ENCODE measurements at regions not wholly inside any gene's neighbourhood (a gene's known extent, or its start where the extent isn't known, plus 50 kb on each side); places are given as distances from the start of the nearest gene placed in this dataset.

DNA sequence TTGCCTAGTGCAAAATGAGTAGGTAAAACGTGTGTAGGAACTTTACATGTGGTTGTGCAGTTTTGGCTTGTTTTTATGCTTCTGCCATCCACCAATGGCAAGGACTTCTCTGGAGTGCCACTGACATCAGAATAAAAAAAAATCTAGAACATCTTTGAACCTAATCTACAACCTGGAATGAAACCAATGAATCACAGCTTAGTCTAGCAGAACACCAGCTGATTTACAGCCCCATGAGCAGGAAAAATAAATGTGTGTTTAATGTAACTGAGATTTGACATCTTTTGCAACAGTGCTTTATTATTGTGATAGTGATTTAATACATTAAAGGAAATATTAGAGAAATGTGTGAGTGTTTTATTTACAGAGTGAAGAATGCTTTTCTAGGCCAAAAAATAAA lies 995.1 kb downstream of the PCDH7 start:
- Histone ChIP-seq H3K4me1 (no peaks in the 10 kb centered on the region), H3K27me3 (no peaks in the 10 kb centered on the region), H3K9me3 (no peaks in the 10 kb centered on the region), H3K4me3 (no peak overlapping the region), H3K36me3 (no peaks in the 10 kb centered on the region), H3K27ac (no peak overlapping the region)
- ATAC-seq: no peak
- in situ Hi-C loops (cut with MboI; ENCODE audit: low sequenced_read_pairs in 4 of 4) (no loop called here), intact Hi-C loops (cut with DNase I; ENCODE audit: low total_unique reads) (no loop called here)
- DNase-seq: no peak
- TF ChIP-seq, protein P1, sequence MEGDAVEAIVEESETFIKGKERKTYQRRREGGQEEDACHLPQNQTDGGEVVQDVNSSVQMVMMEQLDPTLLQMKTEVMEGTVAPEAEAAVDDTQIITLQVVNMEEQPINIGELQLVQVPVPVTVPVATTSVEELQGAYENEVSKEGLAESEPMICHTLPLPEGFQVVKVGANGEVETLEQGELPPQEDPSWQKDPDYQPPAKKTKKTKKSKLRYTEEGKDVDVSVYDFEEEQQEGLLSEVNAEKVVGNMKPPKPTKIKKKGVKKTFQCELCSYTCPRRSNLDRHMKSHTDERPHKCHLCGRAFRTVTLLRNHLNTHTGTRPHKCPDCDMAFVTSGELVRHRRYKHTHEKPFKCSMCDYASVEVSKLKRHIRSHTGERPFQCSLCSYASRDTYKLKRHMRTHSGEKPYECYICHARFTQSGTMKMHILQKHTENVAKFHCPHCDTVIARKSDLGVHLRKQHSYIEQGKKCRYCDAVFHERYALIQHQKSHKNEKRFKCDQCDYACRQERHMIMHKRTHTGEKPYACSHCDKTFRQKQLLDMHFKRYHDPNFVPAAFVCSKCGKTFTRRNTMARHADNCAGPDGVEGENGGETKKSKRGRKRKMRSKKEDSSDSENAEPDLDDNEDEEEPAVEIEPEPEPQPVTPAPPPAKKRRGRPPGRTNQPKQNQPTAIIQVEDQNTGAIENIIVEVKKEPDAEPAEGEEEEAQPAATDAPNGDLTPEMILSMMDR (IDR thresholded peaks at IDR 0.05 in 4 of 5, conservative IDR thresholded peaks at IDR 0.05 in 1 of 5): no peak
- TF ChIP-seq POLR2A (IDR thresholded peaks at IDR 0.05): no peak

DNA sequence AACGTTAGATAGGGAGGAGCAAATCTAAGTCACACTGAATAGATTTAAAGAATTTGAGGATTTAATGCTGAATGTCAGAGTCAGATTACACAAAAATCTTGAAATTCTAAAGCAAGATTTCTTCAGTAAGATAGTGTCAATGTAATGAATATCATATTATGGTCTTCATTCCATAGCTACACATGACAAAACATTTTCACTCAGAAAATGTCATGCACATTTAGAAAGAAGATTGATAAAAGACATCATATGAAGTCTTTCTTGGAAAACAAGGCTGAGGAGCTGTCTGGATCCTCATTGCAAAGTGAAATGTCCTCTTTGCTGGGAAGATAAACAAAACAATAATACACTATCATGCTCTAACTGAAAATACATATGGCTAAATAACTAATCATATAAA lies 1006.9 kb downstream of the PCDH7 start:
- H3K27me3 ChIP-seq: no peaks in the 10 kb centered on the region
- in situ Hi-C loops (cut with MboI; ENCODE audit: low sequenced_read_pairs in 4 of 4): no loop called here
- no peak overlapping the region for H3K27ac ChIP-seq
- H3K9me3 ChIP-seq: no peaks in the 10 kb centered on the region
- DNase-seq: no peak
- TF ChIP-seq POLR2A (IDR thresholded peaks at IDR 0.05): no peak
- TF ChIP-seq, protein P1 (IDR thresholded peaks at IDR 0.05 in 4 of 5, conservative IDR thresholded peaks at IDR 0.05 in 1 of 5): no peak
- H3K36me3 ChIP-seq: no peaks in the 10 kb centered on the region
- H3K4me3 ChIP-seq: no peak overlapping the region
- intact Hi-C loops (cut with DNase I; ENCODE audit: low total_unique reads): no loop called here
- no peaks in the 10 kb centered on the region for H3K4me1 ChIP-seq
- no peak for ATAC-seq

DNA sequence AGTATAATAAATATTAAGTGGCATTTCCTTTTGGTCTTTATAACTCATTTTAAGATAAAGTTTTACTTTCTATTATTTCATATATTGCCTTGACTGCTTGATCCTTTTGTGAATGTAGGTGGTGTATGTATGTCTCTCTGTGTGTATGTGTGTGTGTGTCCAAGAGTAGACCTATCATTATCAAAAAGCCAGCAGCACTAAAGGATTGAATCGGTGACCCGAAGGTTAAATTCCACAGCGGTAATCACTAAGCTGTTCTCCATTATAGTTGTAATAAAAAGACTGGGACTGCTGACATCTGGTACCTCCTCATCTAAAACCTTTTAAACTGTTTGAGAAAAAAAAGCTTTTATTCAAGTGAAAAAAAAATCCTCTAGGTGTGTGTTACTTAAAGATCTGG lies 1014.8 kb downstream of the PCDH7 start:
- Histone ChIP-seq H3K36me3 (no peaks in the 10 kb centered on the region), H3K27me3 (no peaks in the 10 kb centered on the region), H3K4me1 (no peaks in the 10 kb centered on the region), H3K9me3 (no peaks in the 10 kb centered on the region), H3K27ac (no peak overlapping the region), H3K4me3 (no peak overlapping the region)
- in situ Hi-C loops (cut with MboI; ENCODE audit: low sequenced_read_pairs in 4 of 4): no loop called here
- DNase-seq (no peak), ATAC-seq (no peak)
- intact Hi-C loops (cut with DNase I; ENCODE audit: low total_unique reads): no loop called here
- TF ChIP-seq, protein P1 (IDR thresholded peaks at IDR 0.05 in 4 of 5, conservative IDR thresholded peaks at IDR 0.05 in 1 of 5): no peak

DNA sequence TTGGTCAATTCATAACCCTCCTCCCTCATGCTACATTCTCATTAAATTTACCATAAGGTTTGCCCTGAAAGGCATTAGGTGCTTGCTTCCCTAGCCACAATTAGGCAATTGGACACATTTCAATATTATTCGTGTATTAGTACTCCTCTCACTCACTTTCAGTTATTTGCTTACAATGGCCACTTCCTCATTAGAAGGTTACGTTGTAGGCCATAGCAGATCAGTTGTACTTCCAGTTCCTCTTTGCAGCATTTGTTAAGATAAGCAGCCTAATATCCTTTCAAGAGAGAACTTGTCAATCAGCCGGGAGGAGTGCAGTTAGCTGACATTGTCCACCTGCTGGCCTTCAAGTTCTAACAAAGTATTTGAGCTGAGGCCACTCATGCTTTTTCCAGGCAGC lies 1017.2 kb downstream of the PCDH7 start:
- intact Hi-C loops (cut with DNase I; ENCODE audit: low total_unique reads): no loop called here
- TF ChIP-seq POLR2A (IDR thresholded peaks at IDR 0.05): no peak
- TF ChIP-seq, protein P1 (IDR thresholded peaks at IDR 0.05 in 4 of 5, conservative IDR thresholded peaks at IDR 0.05 in 1 of 5): no peak
- no peak for DNase-seq
- no peak for ATAC-seq
- in situ Hi-C loops (cut with MboI; ENCODE audit: low sequenced_read_pairs in 4 of 4): no loop called here
- Histone ChIP-seq H3K27me3 (no peaks in the 10 kb centered on the region), H3K36me3 (no peaks in the 10 kb centered on the region), H3K9me3 (no peaks in the 10 kb centered on the region), H3K4me3 (no peak overlapping the region), H3K27ac (no peak overlapping the region), H3K4me1 (no peaks in the 10 kb centered on the region)

DNA sequence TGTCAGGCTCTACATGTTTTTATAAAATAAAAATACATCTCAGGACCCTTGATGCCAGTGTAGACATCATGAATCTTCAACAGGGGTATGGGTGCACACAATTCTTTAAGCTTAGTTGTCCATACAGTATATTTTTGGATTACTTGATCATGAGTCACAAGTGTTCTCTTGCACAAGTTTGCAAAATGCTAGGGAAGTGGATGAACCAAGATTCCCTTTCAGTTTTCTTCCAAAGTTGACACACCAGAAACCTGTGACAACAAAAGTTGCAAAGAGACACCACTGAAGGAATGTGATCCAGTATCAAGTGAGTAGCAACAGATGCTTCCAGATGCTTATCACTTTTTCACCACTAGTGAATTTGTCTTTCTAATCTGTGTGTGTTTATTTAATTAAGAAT lies 1021.2 kb downstream of the PCDH7 start:
- ATAC-seq (no peak), DNase-seq (no peak)
- Histone ChIP-seq H3K36me3 (no peaks in the 10 kb centered on the region), H3K27ac (no peak overlapping the region), H3K4me3 (no peak overlapping the region), H3K4me1 (no peaks in the 10 kb centered on the region), H3K27me3 (no peaks in the 10 kb centered on the region), H3K9me3 (no peaks in the 10 kb centered on the region)
- intact Hi-C loops (cut with DNase I; ENCODE audit: low total_unique reads) (no loop called here), in situ Hi-C loops (cut with MboI; ENCODE audit: low sequenced_read_pairs in 4 of 4) (no loop called here)
- TF ChIP-seq, protein P1 (IDR thresholded peaks at IDR 0.05 in 4 of 5, conservative IDR thresholded peaks at IDR 0.05 in 1 of 5): no peak
- no peak for TF ChIP-seq POLR2A (IDR thresholded peaks at IDR 0.05)
